HepG2 (cell line): ENCODE measurements at regions not wholly inside any gene's neighbourhood (a gene's known extent, or its start where the extent isn't known, plus 50 kb on each side); places are given as distances from the start of the nearest gene placed in this dataset.

Source experiments
- BRF2 ChIP-seq: sonication (generic); formaldehyde crosslinking; IDR thresholded peaks from 2 replicates; pipeline ENCODE4 v1.8.1; 2022; ENCODE audit warnings: mild to moderate bottlenecking, missing genetic modification reagents
- CTCF ChIP-seq: sonication (generic); formaldehyde crosslinking; IDR thresholded peaks from 2 replicates; pipeline ENCODE4 v1.5.0; 2020; ENCODE audit warnings: mild to moderate bottlenecking, missing genetic modification reagents, moderate library complexity
- FOXM1 ChIP-seq: sonication (generic); formaldehyde crosslinking; IDR thresholded peaks from 2 replicates; pipeline ENCODE4 v1.5.0; 2020; ENCODE audit warnings: missing genetic modification reagents
- HDAC1 ChIP-seq: sonication (generic); formaldehyde crosslinking; IDR thresholded peaks from 2 replicates; pipeline ENCODE4 v1.5.1; 2020; ENCODE audit warnings: mild to moderate bottlenecking, missing genetic modification reagents
- HNRNPL ChIP-seq: fragments of 200-400 bp; formaldehyde crosslinking; IDR thresholded peaks from 2 replicates; pipeline ENCODE4 v1.6.1; 2017; ENCODE audit warnings: mild to moderate bottlenecking, low read depth, low read length
- PHF21A ChIP-seq: sonication (generic); formaldehyde crosslinking; IDR thresholded peaks from 2 replicates; pipeline ENCODE4 v1.5.0; 2020; ENCODE audit warnings: mild to moderate bottlenecking, missing genetic modification reagents
- POLR2A ChIP-seq, 2 experiments: IDR thresholded peaks; 2 replicates each; pipeline ENCODE4 v1.6.1; 2011; ENCODE audit warnings: low read depth in 2 of 2, low read length in 2 of 2, mild to moderate bottlenecking in 1 of 2, moderate library complexity in 1 of 2; ENCODE audit not compliant: insufficient read depth in 1 of 2
- ZBTB43 ChIP-seq: sonication (generic); formaldehyde crosslinking; conservative IDR thresholded peaks from 2 replicates; pipeline ENCODE4 v1.4.0; 2020; ENCODE audit warnings: missing genetic modification reagents
- ZNF3 ChIP-seq: IDR thresholded peaks from 2 replicates; pipeline ENCODE4 v1.7.0; 2017; ENCODE audit warnings: inconsistent platforms
- ZNF326 ChIP-seq: sonication (generic); formaldehyde crosslinking; IDR thresholded peaks from 2 replicates; pipeline ENCODE4 v1.4.0; 2020; ENCODE audit warnings: missing genetic modification reagents, borderline replicate concordance
- ZNF563 ChIP-seq: sonication (generic); formaldehyde crosslinking; IDR thresholded peaks from 2 replicates; pipeline ENCODE4 v1.8.0; 2022; ENCODE audit warnings: mild to moderate bottlenecking, moderate library complexity, missing genetic modification reagents
- ZNF646 ChIP-seq: sonication (generic); formaldehyde crosslinking; IDR thresholded peaks from 2 replicates; pipeline ENCODE4 v1.9.0; 2021; ENCODE audit warnings: mild to moderate bottlenecking, missing genetic modification reagents

- no peak for TF ChIP-seq PHF21A (CRISPR knock-in tag)
- no peak for TF ChIP-seq FOXM1 (CRISPR knock-in tag)
- no peak for TF ChIP-seq BRF2 (CRISPR knock-in tag)
- TF ChIP-seq ZBTB43 (CRISPR knock-in tag) = no peak
- TF ChIP-seq ZNF326 = no peak
- no peak for TF ChIP-seq CTCF (CRISPR knock-in tag)
- TF ChIP-seq POLR2A (IDR thresholded peaks at IDR 0.05; ENCODE audit: insufficient read depth in 1 of 2, low read depth in 2 of 2, low read length in 2 of 2) = no peak
- no peak for TF ChIP-seq HDAC1 (CRISPR knock-in tag)
- no peak for TF ChIP-seq ZNF3 (CRISPR knock-in tag)
- no peak for TF ChIP-seq HNRNPL
- no peak for TF ChIP-seq ZNF646 (CRISPR knock-in tag)
- TF ChIP-seq ZNF563 (CRISPR knock-in tag) = no peak
These were observed 686.6 kb upstream of the ADAMTS5 start for GRCh38 chr21:27653481-27653880.
